Panc1 (cell line): ENCODE measurements at regions not wholly inside any gene's neighbourhood (a gene's known extent, or its start where the extent isn't known, plus 50 kb on each side); places are given as distances from the start of the nearest gene placed in this dataset.

Source experiments
- ATAC-seq: fragments of 200-7000 bp; cut with Tn5 transposase; 2 replicates; pipeline ENCODE4 v1.9.1; 2020; ENCODE audit warnings: mild to moderate bottlenecking, moderate library complexity
- BruUV-seq: library from RNA; stranded (reverse); fragments of 400-500 nt; replicated peaks from 2 replicates; lab custom pipeline; 2021; lab: Mats Ljungman, UMichigan
- CTCF ChIA-PET: fragments of 300-600 bp; sonication (Branson Sonifier 250); formaldehyde crosslinking; loops from one replicate; lab custom pipeline; 2022; ENCODE audit warnings: antibody characterized with exemption; lab: Charles Lee
- POLR2A ChIA-PET: fragments of 300-600 bp; sonication (Branson Sonifier 250); formaldehyde crosslinking; loops from one replicate; lab custom pipeline; 2022; ENCODE audit warnings: antibody characterized with exemption; lab: Charles Lee
- DNase-seq: peaks from one replicate; pipeline ENCODE4 v3.0.0-alpha.2; 2010; ENCODE audit warnings: low read depth, low spot score
- H3K27ac ChIP-seq: 2 replicates; pipeline ENCODE4 v1.5.1; 2011; ENCODE audit warnings: mild to moderate bottlenecking, low read length, inconsistent platforms
- H3K27me3 ChIP-seq: fragments of 200-500 bp; sonication (Bioruptor generic); 2 replicates; pipeline ENCODE4 v1.6.0; 2014; ENCODE audit warnings: low read length, inconsistent platforms; ENCODE audit not compliant: control insufficient read depth, insufficient read depth
- H3K36me3 ChIP-seq: fragments of 200-500 bp; sonication (Bioruptor generic); 2 replicates; pipeline ENCODE4 v1.5.1; 2014; ENCODE audit warnings: inconsistent platforms, mild to moderate bottlenecking, low read length, moderate library complexity; ENCODE audit not compliant: control insufficient read depth, insufficient read depth
- H3K4me1 ChIP-seq: 2 replicates; pipeline ENCODE4 v1.5.1; 2011; ENCODE audit warnings: inconsistent platforms, mild to moderate bottlenecking, low read length, moderate library complexity; ENCODE audit not compliant: control insufficient read depth, insufficient read depth
- H3K4me3 ChIP-seq, 2 experiments: 2 replicates each; pipeline ENCODE4 v1.5.1; 2011 to 2012; ENCODE audit warnings: low read depth in 2 of 2, low read length in 2 of 2, mild to moderate bottlenecking in 2 of 2, inconsistent platforms in 1 of 2, moderate library complexity in 1 of 2
- H3K9me3 ChIP-seq: fragments of 200-500 bp; sonication (Bioruptor generic); 2 replicates; pipeline ENCODE4 v1.5.1; 2014; ENCODE audit warnings: low read depth, mild to moderate bottlenecking, inconsistent platforms, low read length, moderate library complexity; ENCODE audit not compliant: control insufficient read depth, insufficient read depth
- POLR2AphosphoS5 ChIP-seq: IDR thresholded peaks from 2 replicates; pipeline ENCODE4 v1.6.1; 2012; ENCODE audit warnings: mild to moderate bottlenecking, low read depth, low read length, moderate library complexity
- SIN3A ChIP-seq: IDR thresholded peaks from 2 replicates; pipeline ENCODE4 v1.6.1; 2012; ENCODE audit warnings: low read depth, mild to moderate bottlenecking, low read length, moderate library complexity, borderline replicate concordance; ENCODE audit not compliant: insufficient read depth
- TCF7L2 ChIP-seq: IDR thresholded peaks from 2 replicates; pipeline ENCODE4 v1.6.1; 2011; ENCODE audit warnings: mild to moderate bottlenecking, low read depth, low read length, inconsistent platforms
- in situ Hi-C: cut with HindIII; loops from 2 replicates; pipeline ENCODE4 v1.10.0; 2016; ENCODE audit warnings: low sequenced_read_pairs, low pct_unique_long_range_greater_than_20kb
- intact Hi-C: fragments of 100-400 bp; cut with micrococcal nuclease; formaldehyde crosslinking; loops from one replicate; pipeline ENCODE4 v1.10.0; 2022; ENCODE audit not compliant: unreplicated experiment
- TF ChIP-seq, protein P1 (sequence below): fragments of 450-650 bp; IDR thresholded peaks from 2 replicates; pipeline ENCODE4 v1.5.1; 2017; ENCODE audit warnings: mild to moderate bottlenecking
- TF ChIP-seq, protein P2 (sequence below), 2 experiments: IDR thresholded peaks; 2 replicates each; pipeline ENCODE4 v1.6.1; 2011 to 2012; ENCODE audit warnings: low read depth in 2 of 2, control low read depth in 1 of 2, low read length in 1 of 2, mild to moderate bottlenecking in 1 of 2, moderate library complexity in 1 of 2; ENCODE audit not compliant: insufficient read depth in 1 of 2

- ATAC-seq: no peak
- no peaks in the 10 kb centered on the region for H3K9me3 ChIP-seq
- POLR2A ChIA-PET: no interaction called here
- H3K36me3 ChIP-seq: no peaks in the 10 kb centered on the region
- CTCF ChIA-PET: no interaction called here
- no peak overlapping the region for H3K4me3 ChIP-seq
- TF ChIP-seq, protein P1, sequence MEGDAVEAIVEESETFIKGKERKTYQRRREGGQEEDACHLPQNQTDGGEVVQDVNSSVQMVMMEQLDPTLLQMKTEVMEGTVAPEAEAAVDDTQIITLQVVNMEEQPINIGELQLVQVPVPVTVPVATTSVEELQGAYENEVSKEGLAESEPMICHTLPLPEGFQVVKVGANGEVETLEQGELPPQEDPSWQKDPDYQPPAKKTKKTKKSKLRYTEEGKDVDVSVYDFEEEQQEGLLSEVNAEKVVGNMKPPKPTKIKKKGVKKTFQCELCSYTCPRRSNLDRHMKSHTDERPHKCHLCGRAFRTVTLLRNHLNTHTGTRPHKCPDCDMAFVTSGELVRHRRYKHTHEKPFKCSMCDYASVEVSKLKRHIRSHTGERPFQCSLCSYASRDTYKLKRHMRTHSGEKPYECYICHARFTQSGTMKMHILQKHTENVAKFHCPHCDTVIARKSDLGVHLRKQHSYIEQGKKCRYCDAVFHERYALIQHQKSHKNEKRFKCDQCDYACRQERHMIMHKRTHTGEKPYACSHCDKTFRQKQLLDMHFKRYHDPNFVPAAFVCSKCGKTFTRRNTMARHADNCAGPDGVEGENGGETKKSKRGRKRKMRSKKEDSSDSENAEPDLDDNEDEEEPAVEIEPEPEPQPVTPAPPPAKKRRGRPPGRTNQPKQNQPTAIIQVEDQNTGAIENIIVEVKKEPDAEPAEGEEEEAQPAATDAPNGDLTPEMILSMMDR: no peak
- no peak for TF ChIP-seq POLR2AphosphoS5
- TF ChIP-seq, protein P2, sequence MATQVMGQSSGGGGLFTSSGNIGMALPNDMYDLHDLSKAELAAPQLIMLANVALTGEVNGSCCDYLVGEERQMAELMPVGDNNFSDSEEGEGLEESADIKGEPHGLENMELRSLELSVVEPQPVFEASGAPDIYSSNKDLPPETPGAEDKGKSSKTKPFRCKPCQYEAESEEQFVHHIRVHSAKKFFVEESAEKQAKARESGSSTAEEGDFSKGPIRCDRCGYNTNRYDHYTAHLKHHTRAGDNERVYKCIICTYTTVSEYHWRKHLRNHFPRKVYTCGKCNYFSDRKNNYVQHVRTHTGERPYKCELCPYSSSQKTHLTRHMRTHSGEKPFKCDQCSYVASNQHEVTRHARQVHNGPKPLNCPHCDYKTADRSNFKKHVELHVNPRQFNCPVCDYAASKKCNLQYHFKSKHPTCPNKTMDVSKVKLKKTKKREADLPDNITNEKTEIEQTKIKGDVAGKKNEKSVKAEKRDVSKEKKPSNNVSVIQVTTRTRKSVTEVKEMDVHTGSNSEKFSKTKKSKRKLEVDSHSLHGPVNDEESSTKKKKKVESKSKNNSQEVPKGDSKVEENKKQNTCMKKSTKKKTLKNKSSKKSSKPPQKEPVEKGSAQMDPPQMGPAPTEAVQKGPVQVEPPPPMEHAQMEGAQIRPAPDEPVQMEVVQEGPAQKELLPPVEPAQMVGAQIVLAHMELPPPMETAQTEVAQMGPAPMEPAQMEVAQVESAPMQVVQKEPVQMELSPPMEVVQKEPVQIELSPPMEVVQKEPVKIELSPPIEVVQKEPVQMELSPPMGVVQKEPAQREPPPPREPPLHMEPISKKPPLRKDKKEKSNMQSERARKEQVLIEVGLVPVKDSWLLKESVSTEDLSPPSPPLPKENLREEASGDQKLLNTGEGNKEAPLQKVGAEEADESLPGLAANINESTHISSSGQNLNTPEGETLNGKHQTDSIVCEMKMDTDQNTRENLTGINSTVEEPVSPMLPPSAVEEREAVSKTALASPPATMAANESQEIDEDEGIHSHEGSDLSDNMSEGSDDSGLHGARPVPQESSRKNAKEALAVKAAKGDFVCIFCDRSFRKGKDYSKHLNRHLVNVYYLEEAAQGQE (IDR thresholded peaks at IDR 0.05; ENCODE audit: insufficient read depth in 1 of 2, low read depth in 2 of 2, low read length in 1 of 2): no peak
- no peak for TF ChIP-seq SIN3A
- no peak for TF ChIP-seq TCF7L2
- H3K27ac ChIP-seq: no peak overlapping the region
- no TSS peak for BruUV-seq
- no peaks in the 10 kb centered on the region for H3K4me1 ChIP-seq
- intact Hi-C loops (no loop called here), in situ Hi-C loops (no loop called here)
- DNase-seq: no peak
- no peaks in the 10 kb centered on the region for H3K27me3 ChIP-seq
Observed at GRCh38 chr3:152557302-152557999, 277.5 kb upstream of the P2RY1 start.

- intact Hi-C loops: no loop called here
- no peak overlapping the region for H3K4me3 ChIP-seq
- H3K27ac ChIP-seq: no peak overlapping the region
- no peaks in the 10 kb centered on the region for H3K36me3 ChIP-seq
- ChIA-PET POLR2A (no interaction called here), CTCF (no interaction called here)
- no peaks in the 10 kb centered on the region for H3K9me3 ChIP-seq
- TF ChIP-seq, protein P2 (IDR thresholded peaks at IDR 0.05; ENCODE audit: insufficient read depth in 1 of 2, low read depth in 2 of 2, low read length in 1 of 2): no peak
- TF ChIP-seq POLR2AphosphoS5 (no peak), SIN3A (no peak), TCF7L2 (no peak)
- TF ChIP-seq, protein P1: no peak
- H3K4me1 ChIP-seq: no peaks in the 10 kb centered on the region
- ATAC-seq: no peak
- DNase-seq: no peak
- in situ Hi-C loops: no loop called here
- H3K27me3 ChIP-seq: no peaks in the 10 kb centered on the region
- no TSS peak for BruUV-seq
Observed at GRCh38 chr3:152558386-152558785, 276.5 kb upstream of the P2RY1 start.
